Muscle of leg (tissue), 3 donors: ENCODE measurements at regions not wholly inside any gene's neighbourhood (a gene's known extent, or its start where the extent isn't known, plus 50 kb on each side); places are given as distances from the start of the nearest gene placed in this dataset.

Source experiments
- DNase-seq: peaks from one replicate; pipeline ENCODE4 v3.0.0; 2013
- H3K27ac ChIP-seq: one replicate; pipeline ENCODE4 v1.5.1; 2013; ENCODE audit warnings: mild to moderate bottlenecking, low read length, control low read depth
- H3K27me3 ChIP-seq: one replicate; pipeline ENCODE4 v1.6.1; 2013; ENCODE audit warnings: low read length; ENCODE audit not compliant: control insufficient read depth, insufficient read depth
- H3K36me3 ChIP-seq: one replicate; pipeline ENCODE4 v1.6.1; 2013; ENCODE audit warnings: low read length; ENCODE audit not compliant: control insufficient read depth, insufficient read depth
- H3K4me1 ChIP-seq: one replicate; pipeline ENCODE4 v1.6.1; 2013; ENCODE audit warnings: low read length; ENCODE audit not compliant: control insufficient read depth, insufficient read depth
- H3K4me3 ChIP-seq: one replicate; pipeline ENCODE4 v1.5.1; 2013; ENCODE audit warnings: low read length, control low read depth
- H3K9me3 ChIP-seq: replicated peaks from 2 replicates; pipeline ENCODE4 v1.6.1; 2013; ENCODE audit warnings: low read depth, low read length; ENCODE audit not compliant: control insufficient read depth
- WGBS: methylation state at CpG from one replicate; pipeline ENCODE4 v1.1.5; 2013; ENCODE audit warnings: missing lambda C conversion rate; ENCODE audit not compliant: insufficient coverage; 5-methylcytosine and 5-hydroxymethylcytosine counted together

GRCh38 chr7:51973071-51973470, 656.5 kb upstream of the COBL start:
- WGBS: no CpG with 5 or more reads among the region's 10 CpGs
- no peaks in the 10 kb centered on the region for H3K36me3 ChIP-seq
- H3K4me1 ChIP-seq: no peaks in the 10 kb centered on the region
- H3K27me3 ChIP-seq: no peaks in the 10 kb centered on the region
- no peak overlapping the region for H3K4me3 ChIP-seq
- DNase-seq: no peak
- H3K27ac ChIP-seq: no peak overlapping the region
- no peaks in the 10 kb centered on the region for H3K9me3 ChIP-seq

DNA sequence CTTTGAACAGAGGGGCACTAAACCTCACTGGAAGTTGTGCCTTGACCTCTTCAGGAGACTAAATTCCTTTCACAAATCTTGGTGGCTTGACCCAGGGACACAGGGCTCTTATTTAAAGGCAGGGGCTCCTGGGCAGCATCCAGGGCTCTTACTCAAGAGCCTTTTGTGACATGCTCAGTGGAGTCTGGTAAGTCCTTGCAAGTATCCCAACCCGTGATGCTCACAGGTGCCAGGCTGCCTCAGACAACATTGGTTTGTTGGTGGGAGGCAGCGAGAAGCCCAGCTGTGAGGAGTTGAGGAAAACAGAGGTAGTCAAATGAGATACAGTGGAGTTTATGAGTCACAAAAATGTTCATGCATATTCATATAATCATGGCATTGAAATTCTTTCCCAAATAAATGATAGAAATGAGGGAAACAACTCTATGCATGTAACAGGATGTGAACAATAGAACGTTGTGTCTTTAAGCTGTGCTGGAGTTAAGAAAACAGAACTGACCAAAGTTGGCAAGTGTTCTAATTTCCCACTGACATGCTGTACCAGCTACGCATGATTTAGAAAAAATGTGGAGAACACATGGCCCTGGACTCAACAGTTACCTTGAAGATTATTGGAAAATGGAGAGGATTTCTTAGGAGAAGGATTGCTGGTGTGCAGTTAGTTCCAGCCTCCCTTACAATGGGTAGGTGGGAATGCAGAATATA, 654.5 kb upstream of the COBL start:
- 40% methylated on average over 2 of the region's 4 CpGs for WGBS
- Histone ChIP-seq H3K27ac (no peak overlapping the region), H3K36me3 (no peaks in the 10 kb centered on the region), H3K27me3 (no peaks in the 10 kb centered on the region), H3K9me3 (no peaks in the 10 kb centered on the region), H3K4me1 (no peaks in the 10 kb centered on the region), H3K4me3 (no peak overlapping the region)
- peak; percentile 8 for DNase-seq

GRCh38 chr7:51968461-51968860, 651.9 kb upstream of the COBL start:
- no CpG with 5 or more reads among the region's 2 CpGs for WGBS
- no peak overlapping the region for H3K27ac ChIP-seq
- no peak overlapping the region for H3K4me3 ChIP-seq
- no peaks in the 10 kb centered on the region for H3K9me3 ChIP-seq
- peak; percentile 7 for DNase-seq
- no peaks in the 10 kb centered on the region for H3K36me3 ChIP-seq
- H3K27me3 ChIP-seq: no peaks in the 10 kb centered on the region
- no peaks in the 10 kb centered on the region for H3K4me1 ChIP-seq

- Histone ChIP-seq H3K4me3 (no peak overlapping the region), H3K27ac (no peak overlapping the region), H3K4me1 (no peaks in the 10 kb centered on the region), H3K9me3 (no peaks in the 10 kb centered on the region), H3K27me3 (no peaks in the 10 kb centered on the region), H3K36me3 (no peaks in the 10 kb centered on the region)
- WGBS: 100% methylated on average over 1 of the region's 5 CpGs
- DNase-seq: no peak
Measured at GRCh38 chr7:51965454-51965853, 648.8 kb upstream of the COBL start.

- no peaks in the 10 kb centered on the region for H3K4me1 ChIP-seq
- no peak overlapping the region for H3K27ac ChIP-seq
- no peaks in the 10 kb centered on the region for H3K27me3 ChIP-seq
- H3K36me3 ChIP-seq: no peaks in the 10 kb centered on the region
- no CpG with 5 or more reads among the region's 2 CpGs for WGBS
- no peak for DNase-seq
- no peaks in the 10 kb centered on the region for H3K9me3 ChIP-seq
- H3K4me3 ChIP-seq: no peak overlapping the region
Measured at GRCh38 chr7:51961804-51962203, 645.2 kb upstream of the COBL start.

DNA sequence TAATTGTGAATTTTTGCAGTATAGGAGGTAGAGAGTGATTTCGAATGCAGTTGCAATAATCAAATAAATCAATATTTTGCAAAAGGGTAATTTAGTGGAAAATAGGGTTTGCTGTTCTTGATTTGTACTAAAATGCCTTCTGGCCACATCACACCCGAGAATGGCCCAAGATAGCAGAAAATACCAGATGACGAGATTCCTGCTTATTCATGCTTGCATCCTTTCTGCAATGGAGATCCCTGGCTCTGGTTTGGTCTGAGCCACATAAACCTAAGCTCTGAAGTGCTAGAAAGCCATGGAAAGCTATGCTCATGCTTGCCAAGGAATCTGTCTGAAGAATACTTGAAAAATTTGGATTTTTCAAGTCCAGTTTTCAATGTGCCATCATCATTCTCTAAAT, 634.2 kb upstream of the COBL start:
- H3K27ac ChIP-seq: no peak overlapping the region
- peak; percentile 7 for DNase-seq
- H3K9me3 ChIP-seq: no peaks in the 10 kb centered on the region
- no peak overlapping the region for H3K4me3 ChIP-seq
- H3K4me1 ChIP-seq: no peaks in the 10 kb centered on the region
- WGBS: 18% methylated on average over 2 of the region's 3 CpGs
- H3K27me3 ChIP-seq: no peaks in the 10 kb centered on the region
- no peaks in the 10 kb centered on the region for H3K36me3 ChIP-seq

- WGBS: no CpG with 5 or more reads among the region's 9 CpGs
- no peaks in the 10 kb centered on the region for H3K36me3 ChIP-seq
- H3K27me3 ChIP-seq: no peaks in the 10 kb centered on the region
- no peak overlapping the region for H3K27ac ChIP-seq
- no peaks in the 10 kb centered on the region for H3K9me3 ChIP-seq
- H3K4me3 ChIP-seq: no peak overlapping the region
- H3K4me1 ChIP-seq: no peaks in the 10 kb centered on the region
- DNase-seq: no peak
Measured at GRCh38 chr7:51949726-51950644, 633.4 kb upstream of the COBL start.

DNA sequence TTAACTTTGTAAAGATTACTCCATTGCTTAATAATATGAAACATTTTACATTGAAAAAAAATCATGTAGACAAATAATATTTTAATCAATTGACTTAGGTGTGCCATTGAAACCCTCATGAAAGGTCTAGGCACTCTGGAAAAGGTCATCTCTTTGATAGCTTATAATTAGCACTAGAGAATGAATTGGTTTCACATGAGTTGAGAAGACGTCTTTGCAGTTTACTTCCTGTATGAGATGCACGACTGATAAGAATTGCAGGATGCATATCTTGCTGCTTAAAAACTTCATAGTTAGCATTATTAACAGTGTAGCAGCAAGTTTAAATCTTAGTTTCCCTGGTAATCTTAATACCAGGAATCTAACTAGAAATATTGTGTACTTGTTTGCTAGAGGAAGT, 614.2 kb upstream of the COBL start:
- Histone ChIP-seq H3K27ac (no peak overlapping the region), H3K36me3 (no peaks in the 10 kb centered on the region), H3K4me1 (no peaks in the 10 kb centered on the region), H3K9me3 (no peaks in the 10 kb centered on the region), H3K27me3 (no peaks in the 10 kb centered on the region), H3K4me3 (no peak overlapping the region)
- DNase-seq: no peak
- no CpG with 5 or more reads among the region's 2 CpGs for WGBS

DNA sequence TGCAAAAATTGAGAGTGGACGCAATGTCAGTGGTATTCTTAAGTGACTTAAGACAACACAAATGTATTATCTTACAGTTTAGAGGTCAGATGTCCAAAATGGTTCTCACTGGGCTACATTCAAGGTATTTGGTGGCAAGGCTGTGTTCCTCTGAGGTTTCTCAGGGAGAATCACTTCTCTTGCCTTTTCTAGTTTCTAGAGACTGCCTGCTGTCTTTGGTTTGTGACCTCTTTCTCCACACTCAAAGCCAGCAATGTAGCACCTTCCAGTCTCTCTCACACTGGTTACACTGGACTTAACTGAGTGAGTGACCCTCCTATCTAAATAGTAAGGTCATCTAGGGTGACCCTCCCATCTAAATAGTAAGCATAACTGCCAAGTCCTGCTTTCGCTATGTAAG, 613.2 kb upstream of the COBL start:
- H3K27ac ChIP-seq: no peak overlapping the region
- H3K9me3 ChIP-seq: no peaks in the 10 kb centered on the region
- no peak overlapping the region for H3K4me3 ChIP-seq
- DNase-seq: no peak
- H3K4me1 ChIP-seq: no peaks in the 10 kb centered on the region
- no peaks in the 10 kb centered on the region for H3K27me3 ChIP-seq
- no CpG with 5 or more reads among the region's 2 CpGs for WGBS
- H3K36me3 ChIP-seq: no peaks in the 10 kb centered on the region

- Histone ChIP-seq H3K27ac (no peak overlapping the region), H3K9me3 (no peaks in the 10 kb centered on the region), H3K27me3 (no peaks in the 10 kb centered on the region), H3K4me3 (no peak overlapping the region), H3K36me3 (no peaks in the 10 kb centered on the region), H3K4me1 (no peaks in the 10 kb centered on the region)
- no peak for DNase-seq
- WGBS: 80% methylated on average over 1 of the region's 6 CpGs
Measured at GRCh38 chr7:51927738-51928137, 611.1 kb upstream of the COBL start.
